Stimulated activated CD8-positive, alpha-beta memory T cell treated with anti-CD3 and anti-CD28 coated beads, Interleukin-7, amount 100 ng/mL, for 4 hours (primary cell): ENCODE measurements at regions not wholly inside any gene's neighbourhood (a gene's known extent, or its start where the extent isn't known, plus 50 kb on each side); places are given as distances from the start of the nearest gene placed in this dataset.

ENCODE experiments used
- DNase-seq, 2 donors: peaks; one replicate each; pipeline ENCODE4 v3.0.0-alpha.2; 2020; ENCODE audit warnings: low read depth in 2 of 2

- no peak for DNase-seq
Observed at GRCh38 chr2:133718688-133719201, 150.5 kb upstream of the NCKAP5 start.

GRCh38 chr2:133720429-133720828 lies 152.2 kb upstream of the NCKAP5 start:
- DNase-seq, result no peak

GRCh38 chr2:133721118-133721517 lies 152.9 kb upstream of the NCKAP5 start:
- DNase-seq, result no peak

GRCh38 chr2:133723133-133723532 lies 154.9 kb upstream of the NCKAP5 start:
- no peak for DNase-seq

- DNase-seq, result no peak
Observed at GRCh38 chr2:133726973-133727372, 158.7 kb upstream of the NCKAP5 start.

GRCh38 chr2:133732059-133732458 lies 163.8 kb upstream of the NCKAP5 start:
- no peak for DNase-seq

GRCh38 chr2:133732982-133733900 lies 165.0 kb upstream of the NCKAP5 start:
- no peak for DNase-seq

- DNase-seq, result no peak
Observed at GRCh38 chr2:133733901-133734255, 165.6 kb upstream of the NCKAP5 start.

- no peak for DNase-seq
Observed at GRCh38 chr2:133734716-133735495, 166.6 kb upstream of the NCKAP5 start.

GRCh38 chr2:133736674-133737073 lies 168.4 kb upstream of the NCKAP5 start:
- no peak for DNase-seq

- DNase-seq, result no peak
Observed at GRCh38 chr2:133737242-133737993, 169.2 kb upstream of the NCKAP5 start.

GRCh38 chr2:133739039-133739438 lies 170.8 kb upstream of the NCKAP5 start:
- no peak for DNase-seq

- no peak for DNase-seq
Observed at GRCh38 chr2:133740500-133740899, 172.2 kb upstream of the NCKAP5 start.

- DNase-seq, result no peak
Observed at GRCh38 chr2:133748007-133748700, 179.9 kb upstream of the NCKAP5 start.

- no peak for DNase-seq
Observed at GRCh38 chr2:133753665-133754064, 185.4 kb upstream of the NCKAP5 start.

- DNase-seq, result no peak
Observed at GRCh38 chr2:133755480-133756300, 187.4 kb upstream of the NCKAP5 start.

GRCh38 chr2:133756833-133757232 lies 188.6 kb upstream of the NCKAP5 start:
- DNase-seq, result no peak

GRCh38 chr2:133760376-133760775 lies 192.1 kb upstream of the NCKAP5 start:
- DNase-seq, result no peak

GRCh38 chr2:133765658-133766057 lies 197.4 kb upstream of the NCKAP5 start:
- no peak for DNase-seq

- no peak for DNase-seq
Observed at GRCh38 chr2:133766164-133766832, 198.0 kb upstream of the NCKAP5 start.
